ENCODE measurements at regions not wholly inside any gene's neighbourhood (a gene's known extent, or its start where the extent isn't known, plus 50 kb on each side); places are given as distances from the start of the nearest gene placed in this dataset.

DNA sequence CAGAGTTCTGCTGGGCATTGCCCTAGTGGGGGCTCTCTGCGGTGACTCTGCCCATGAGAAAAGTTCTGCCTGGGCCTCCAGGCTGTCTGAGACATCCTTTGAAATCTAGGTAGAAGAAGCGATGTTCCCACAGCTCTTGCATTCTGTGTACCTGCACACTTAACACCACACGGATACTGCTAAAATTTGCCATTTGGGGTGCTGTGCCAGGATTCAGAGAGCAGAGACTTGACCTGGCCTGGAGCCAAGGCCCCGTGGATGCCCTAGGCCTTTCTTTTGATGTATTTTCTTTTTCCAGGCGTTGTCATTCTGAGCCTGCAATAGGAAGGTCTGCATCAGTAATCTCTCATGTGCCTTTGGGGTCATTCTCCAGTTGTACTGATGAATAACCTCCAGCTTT is 89.3 kb upstream of the IL12B start:
- no peaks in the 10 kb centered on the region for H3K9me3 ChIP-seq (ENCODE audit: control insufficient read depth in 3 of 3, low read length in 3 of 3)
- no peaks in the 10 kb centered on the region for H3K27me3 ChIP-seq (ENCODE audit: control insufficient read depth in 3 of 3, insufficient read depth in 3 of 3, low read length in 3 of 3)
- no peaks in the 10 kb centered on the region for H3K36me3 ChIP-seq (ENCODE audit: control insufficient read depth in 3 of 3, insufficient read depth in 3 of 3, low read length in 3 of 3)
- H3K4me3 ChIP-seq (ENCODE audit: low read length in 3 of 3): no peak overlapping the region
- H3K9ac ChIP-seq (ENCODE audit: low read depth in 1 of 3, low read length in 3 of 3): no peak overlapping the region
- no peaks in the 10 kb centered on the region for H3K4me1 ChIP-seq (ENCODE audit: control insufficient read depth in 3 of 3, insufficient read depth in 3 of 3, low read length in 3 of 3)
- no peak overlapping the region for H3K27ac ChIP-seq (ENCODE audit: low read depth, low read length)

DNA sequence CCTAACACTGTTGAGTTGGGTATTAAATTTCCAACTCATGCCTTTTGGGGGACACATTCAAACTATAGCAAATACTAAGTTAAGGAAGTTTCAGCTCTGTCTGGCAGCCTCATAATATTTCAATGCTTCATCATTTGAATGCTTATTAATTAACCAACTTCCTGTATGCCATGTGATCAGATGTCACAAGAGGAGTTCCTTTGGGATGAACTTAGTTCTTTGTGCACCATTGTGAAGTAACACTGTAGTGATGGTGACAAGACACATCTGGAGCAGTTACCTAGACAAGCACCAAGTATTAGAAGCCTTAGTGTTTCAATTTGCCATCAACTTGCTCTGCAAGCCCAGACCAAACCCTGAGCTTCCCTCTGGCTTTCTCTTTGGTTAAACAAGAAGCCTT is 90.7 kb upstream of the IL12B start:
- Histone ChIP-seq H3K27ac (ENCODE audit: low read depth, low read length) (no peak overlapping the region), H3K4me1 (ENCODE audit: control insufficient read depth in 3 of 3, insufficient read depth in 3 of 3, low read length in 3 of 3) (no peaks in the 10 kb centered on the region), H3K9ac (ENCODE audit: low read depth in 1 of 3, low read length in 3 of 3) (no peak overlapping the region), H3K4me3 (ENCODE audit: low read length in 3 of 3) (no peak overlapping the region), H3K27me3 (ENCODE audit: control insufficient read depth in 3 of 3, insufficient read depth in 3 of 3, low read length in 3 of 3) (no peaks in the 10 kb centered on the region), H3K36me3 (ENCODE audit: control insufficient read depth in 3 of 3, insufficient read depth in 3 of 3, low read length in 3 of 3) (no peaks in the 10 kb centered on the region), H3K9me3 (ENCODE audit: control insufficient read depth in 3 of 3, low read length in 3 of 3) (no peaks in the 10 kb centered on the region)

- no peak overlapping the region for H3K9ac ChIP-seq (ENCODE audit: low read depth in 1 of 3, low read length in 3 of 3)
- H3K9me3 ChIP-seq (ENCODE audit: control insufficient read depth in 3 of 3, low read length in 3 of 3): no peaks in the 10 kb centered on the region
- peaks cover 0 to 2% (median 0%) of the 10 kb centered on the region in 3 donors for H3K27me3 ChIP-seq (ENCODE audit: control insufficient read depth in 3 of 3, insufficient read depth in 3 of 3, low read length in 3 of 3)
- no peak overlapping the region for H3K27ac ChIP-seq (ENCODE audit: low read depth, low read length)
- H3K4me1 ChIP-seq (ENCODE audit: control insufficient read depth in 3 of 3, insufficient read depth in 3 of 3, low read length in 3 of 3): no peaks in the 10 kb centered on the region
- no peaks in the 10 kb centered on the region for H3K36me3 ChIP-seq (ENCODE audit: control insufficient read depth in 3 of 3, insufficient read depth in 3 of 3, low read length in 3 of 3)
- H3K4me3 ChIP-seq (ENCODE audit: low read length in 3 of 3): no peak overlapping the region
Measured at GRCh38 chr5:159422361-159422760, 92.1 kb upstream of the IL12B start.

GRCh38 chr5:159422910-159423309 is 92.6 kb upstream of the IL12B start:
- Histone ChIP-seq H3K9me3 (ENCODE audit: control insufficient read depth in 3 of 3, low read length in 3 of 3) (no peaks in the 10 kb centered on the region), H3K4me3 (ENCODE audit: low read length in 3 of 3) (no peak overlapping the region), H3K27me3 (ENCODE audit: control insufficient read depth in 3 of 3, insufficient read depth in 3 of 3, low read length in 3 of 3) (peaks cover 0 to 2% (median 0%) of the 10 kb centered on the region in 3 donors), H3K27ac (ENCODE audit: low read depth, low read length) (no peak overlapping the region), H3K9ac (ENCODE audit: low read depth in 1 of 3, low read length in 3 of 3) (no peak overlapping the region), H3K4me1 (ENCODE audit: control insufficient read depth in 3 of 3, insufficient read depth in 3 of 3, low read length in 3 of 3) (no peaks in the 10 kb centered on the region), H3K36me3 (ENCODE audit: control insufficient read depth in 3 of 3, insufficient read depth in 3 of 3, low read length in 3 of 3) (no peaks in the 10 kb centered on the region)

DNA sequence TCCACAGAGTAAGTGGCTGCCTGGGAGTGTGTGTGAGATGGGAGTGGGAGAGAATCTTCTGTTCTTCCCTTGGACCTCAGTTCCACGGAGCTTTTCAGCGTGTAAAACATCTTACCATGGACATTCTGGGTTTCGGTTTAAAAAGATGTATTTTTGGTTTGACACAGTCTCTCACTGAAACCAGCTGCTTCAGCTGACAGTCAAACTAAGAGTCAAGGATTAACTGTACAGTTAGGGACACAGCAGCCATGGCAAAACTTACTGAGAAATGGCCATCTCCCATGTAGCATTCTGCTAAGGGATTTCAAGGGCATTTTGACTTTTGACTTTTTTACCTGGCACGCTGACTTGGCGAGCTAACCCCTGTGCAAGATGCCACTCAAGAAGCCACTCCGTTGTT is 93.8 kb upstream of the IL12B start:
- H3K27ac ChIP-seq (ENCODE audit: low read depth, low read length): no peak overlapping the region
- no peaks in the 10 kb centered on the region for H3K9me3 ChIP-seq (ENCODE audit: control insufficient read depth in 3 of 3, low read length in 3 of 3)
- H3K36me3 ChIP-seq (ENCODE audit: control insufficient read depth in 3 of 3, insufficient read depth in 3 of 3, low read length in 3 of 3): no peaks in the 10 kb centered on the region
- H3K27me3 ChIP-seq (ENCODE audit: control insufficient read depth in 3 of 3, insufficient read depth in 3 of 3, low read length in 3 of 3): peaks cover 0 to 6% (median 0%) of the 10 kb centered on the region in 3 donors
- H3K4me1 ChIP-seq (ENCODE audit: control insufficient read depth in 3 of 3, insufficient read depth in 3 of 3, low read length in 3 of 3): no peaks in the 10 kb centered on the region
- H3K9ac ChIP-seq (ENCODE audit: low read depth in 1 of 3, low read length in 3 of 3): no peak overlapping the region
- H3K4me3 ChIP-seq (ENCODE audit: low read length in 3 of 3): no peak overlapping the region

- peaks cover 0 to 8% (median 0%) of the 10 kb centered on the region in 3 donors for H3K27me3 ChIP-seq (ENCODE audit: control insufficient read depth in 3 of 3, insufficient read depth in 3 of 3, low read length in 3 of 3)
- no peak overlapping the region for H3K27ac ChIP-seq (ENCODE audit: low read depth, low read length)
- H3K9me3 ChIP-seq (ENCODE audit: control insufficient read depth in 3 of 3, low read length in 3 of 3): no peaks in the 10 kb centered on the region
- no peaks in the 10 kb centered on the region for H3K36me3 ChIP-seq (ENCODE audit: control insufficient read depth in 3 of 3, insufficient read depth in 3 of 3, low read length in 3 of 3)
- no peaks in the 10 kb centered on the region for H3K4me1 ChIP-seq (ENCODE audit: control insufficient read depth in 3 of 3, insufficient read depth in 3 of 3, low read length in 3 of 3)
- no peak overlapping the region for H3K9ac ChIP-seq (ENCODE audit: low read depth in 1 of 3, low read length in 3 of 3)
- H3K4me3 ChIP-seq (ENCODE audit: low read length in 3 of 3): no peak overlapping the region
Measured at GRCh38 chr5:159426694-159427093, 96.4 kb upstream of the IL12B start.

DNA sequence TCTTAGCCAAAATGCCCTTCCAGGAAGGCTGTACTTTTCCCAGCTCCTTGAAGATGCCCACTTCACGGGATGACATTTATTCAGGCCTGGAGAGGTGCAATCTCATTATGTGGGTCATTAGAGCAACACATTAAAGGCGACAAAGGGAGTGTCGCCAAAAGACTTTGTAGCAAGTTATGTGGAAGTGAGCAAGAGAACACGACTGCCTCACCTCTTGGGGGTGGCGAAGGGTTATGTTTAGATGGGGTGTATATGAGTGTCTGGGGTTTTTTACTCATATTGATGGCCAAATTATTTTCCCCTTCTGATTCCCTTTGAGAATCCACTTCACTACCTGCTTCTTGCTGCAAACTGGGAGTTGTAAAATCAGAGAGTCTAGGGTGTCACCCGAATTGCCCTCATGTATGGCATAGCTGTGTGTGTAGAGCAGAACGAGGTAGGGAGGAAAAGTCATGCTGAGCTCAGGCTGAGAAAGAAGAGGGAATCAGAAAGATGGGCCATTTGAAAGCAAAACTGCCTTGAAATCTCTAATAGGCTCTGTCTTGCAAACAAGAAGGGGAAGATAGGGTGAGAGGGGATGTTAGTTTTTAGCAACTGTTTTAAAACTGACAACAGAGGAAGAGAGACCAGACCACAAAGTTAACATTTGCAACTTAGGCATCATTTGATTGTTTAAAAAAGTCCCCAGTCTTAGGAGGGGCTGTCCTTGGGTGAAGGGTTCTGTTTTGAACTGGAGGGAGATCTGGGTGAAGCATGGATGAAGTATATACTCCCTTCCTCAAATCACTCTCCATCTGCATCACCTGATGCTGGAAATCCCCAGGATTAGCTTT is 97.1 kb upstream of the IL12B start:
- Histone ChIP-seq H3K9ac (ENCODE audit: low read depth in 1 of 3, low read length in 3 of 3) (no peak overlapping the region), H3K9me3 (ENCODE audit: control insufficient read depth in 3 of 3, low read length in 3 of 3) (no peaks in the 10 kb centered on the region), H3K36me3 (ENCODE audit: control insufficient read depth in 3 of 3, insufficient read depth in 3 of 3, low read length in 3 of 3) (no peaks in the 10 kb centered on the region), H3K27me3 (ENCODE audit: control insufficient read depth in 3 of 3, insufficient read depth in 3 of 3, low read length in 3 of 3) (peaks cover 0 to 8% (median 3%) of the 10 kb centered on the region in 3 donors), H3K27ac (ENCODE audit: low read depth, low read length) (no peak overlapping the region), H3K4me1 (ENCODE audit: control insufficient read depth in 3 of 3, insufficient read depth in 3 of 3, low read length in 3 of 3) (no peaks in the 10 kb centered on the region), H3K4me3 (ENCODE audit: low read length in 3 of 3) (no peak overlapping the region)

GRCh38 chr5:159430361-159431012 is 100.2 kb upstream of the IL12B start:
- no peaks in the 10 kb centered on the region for H3K36me3 ChIP-seq (ENCODE audit: control insufficient read depth in 3 of 3, insufficient read depth in 3 of 3, low read length in 3 of 3)
- no peak overlapping the region for H3K27ac ChIP-seq (ENCODE audit: low read depth, low read length)
- no peaks in the 10 kb centered on the region for H3K9me3 ChIP-seq (ENCODE audit: control insufficient read depth in 3 of 3, low read length in 3 of 3)

DNA sequence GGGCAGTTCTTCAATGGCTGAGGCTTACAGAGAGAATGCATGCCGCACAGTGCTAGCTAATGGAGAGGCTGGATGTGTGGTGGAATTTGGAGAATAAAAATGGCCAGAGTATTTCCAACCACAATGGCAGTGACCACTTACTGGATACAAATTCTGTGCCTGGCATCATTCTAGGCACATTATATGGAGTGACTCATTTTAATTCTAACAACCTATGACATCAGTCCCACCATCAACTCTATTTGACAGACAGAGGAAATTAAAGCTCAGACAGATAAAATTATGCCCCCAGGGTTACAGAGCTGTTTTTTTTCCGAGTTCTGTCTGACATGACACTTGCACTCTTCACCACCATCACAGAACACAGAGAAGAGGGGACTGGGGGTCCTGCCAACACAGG is 105.6 kb upstream of the IL12B start:
- Histone ChIP-seq H3K27me3 (ENCODE audit: control insufficient read depth in 3 of 3, insufficient read depth in 3 of 3, low read length in 3 of 3) (peaks cover 0 to 12% (median 0%) of the 10 kb centered on the region in 3 donors), H3K9ac (ENCODE audit: low read depth in 1 of 3, low read length in 3 of 3) (no peak overlapping the region), H3K36me3 (ENCODE audit: control insufficient read depth in 3 of 3, insufficient read depth in 3 of 3, low read length in 3 of 3) (no peaks in the 10 kb centered on the region), H3K27ac (ENCODE audit: low read depth, low read length) (no peak overlapping the region), H3K9me3 (ENCODE audit: control insufficient read depth in 3 of 3, low read length in 3 of 3) (no peaks in the 10 kb centered on the region), H3K4me1 (ENCODE audit: control insufficient read depth in 3 of 3, insufficient read depth in 3 of 3, low read length in 3 of 3) (no peaks in the 10 kb centered on the region), H3K4me3 (ENCODE audit: low read length in 3 of 3) (no peak overlapping the region)

More at GRCh38 chr5:159430361-159431012, 100.2 kb upstream of the IL12B start:
- no peak overlapping the region for H3K9ac ChIP-seq (ENCODE audit: low read depth in 1 of 3, low read length in 3 of 3)
- no peak overlapping the region for H3K4me3 ChIP-seq (ENCODE audit: low read length in 3 of 3)
- no peaks in the 10 kb centered on the region for H3K4me1 ChIP-seq (ENCODE audit: control insufficient read depth in 3 of 3, insufficient read depth in 3 of 3, low read length in 3 of 3)
- H3K27me3 ChIP-seq (ENCODE audit: control insufficient read depth in 3 of 3, insufficient read depth in 3 of 3, low read length in 3 of 3): peaks cover 0 to 9% (median 8%) of the 10 kb centered on the region in 3 donors

DNA sequence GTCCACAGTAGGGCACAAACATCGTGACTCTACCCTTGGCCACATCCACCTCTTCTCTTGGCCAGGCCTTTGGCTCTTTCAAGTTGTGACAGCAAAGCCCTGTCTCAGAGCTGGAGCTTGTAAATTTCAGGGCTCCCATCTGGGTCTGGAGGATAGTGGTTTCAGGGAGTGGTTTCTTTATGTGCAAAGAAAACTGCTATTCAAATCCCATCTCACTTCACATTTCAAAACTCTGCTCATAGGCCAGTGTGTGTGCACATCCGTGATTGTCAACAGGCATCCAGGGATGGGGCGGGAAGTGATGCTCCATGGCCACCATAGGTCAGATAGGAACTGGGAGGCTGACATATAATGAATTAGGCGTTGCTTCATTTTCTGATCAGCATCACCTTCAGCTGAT is 107.8 kb upstream of the IL12B start:
- H3K36me3 ChIP-seq (ENCODE audit: control insufficient read depth in 3 of 3, insufficient read depth in 3 of 3, low read length in 3 of 3): no peaks in the 10 kb centered on the region
- no peak overlapping the region for H3K9ac ChIP-seq (ENCODE audit: low read depth in 1 of 3, low read length in 3 of 3)
- H3K9me3 ChIP-seq (ENCODE audit: control insufficient read depth in 3 of 3, low read length in 3 of 3): no peaks in the 10 kb centered on the region
- H3K27me3 ChIP-seq (ENCODE audit: control insufficient read depth in 3 of 3, insufficient read depth in 3 of 3, low read length in 3 of 3): peaks cover 0 to 13% (median 0%) of the 10 kb centered on the region in 3 donors
- H3K4me3 ChIP-seq (ENCODE audit: low read length in 3 of 3): no peak overlapping the region
- no peaks in the 10 kb centered on the region for H3K4me1 ChIP-seq (ENCODE audit: control insufficient read depth in 3 of 3, insufficient read depth in 3 of 3, low read length in 3 of 3)
- no peak overlapping the region for H3K27ac ChIP-seq (ENCODE audit: low read depth, low read length)

All from skeletal muscle tissue (tissue), 3 donors.